Osteocyte (in vitro differentiated cells): ENCODE measurements at regions not wholly inside any gene's neighbourhood (a gene's known extent, or its start where the extent isn't known, plus 50 kb on each side); places are given as distances from the start of the nearest gene placed in this dataset.
A peak's percentile ranks its signal among the peaks of the same experiment; 100 is the strongest.
"Not testable (repeated sequence)": the region's sequence is repeated elsewhere in the genome, so short reads cannot be mapped to it uniquely, and the experiment has no call there.

Experiments
- DNase-seq: peaks from one replicate; pipeline ENCODE4 v3.0.0; 2021; ENCODE audit warnings: mixed read lengths; ENCODE audit not compliant: unreplicated experiment; ENCODE audit errors: extremely low spot score
- H3K27ac Mint-ChIP-seq: one replicate; pipeline ENCODE4 v1.8.0; 2021; ENCODE audit warnings: mild to moderate bottlenecking, mixed read lengths; ENCODE audit not compliant: unreplicated experiment
- H3K27me3 Mint-ChIP-seq: one replicate; pipeline ENCODE4 v1.8.0; 2021; ENCODE audit warnings: mixed read lengths; ENCODE audit not compliant: unreplicated experiment
- H3K36me3 Mint-ChIP-seq: one replicate; pipeline ENCODE4 v1.8.0; 2021; ENCODE audit warnings: mixed read lengths; ENCODE audit not compliant: unreplicated experiment
- H3K4me1 Mint-ChIP-seq: one replicate; pipeline ENCODE4 v1.8.0; 2021; ENCODE audit warnings: mixed read lengths; ENCODE audit not compliant: unreplicated experiment
- H3K4me3 Mint-ChIP-seq: one replicate; pipeline ENCODE4 v1.8.0; 2021; ENCODE audit warnings: mild to moderate bottlenecking, moderate library complexity, mixed read lengths; ENCODE audit not compliant: unreplicated experiment
- H3K9me3 Mint-ChIP-seq: one replicate; pipeline ENCODE4 v1.8.0; 2021; ENCODE audit warnings: mixed read lengths; ENCODE audit not compliant: unreplicated experiment
- TF ChIP-seq, protein P1 (sequence below): fragments of 200-600 bp; sonication (generic); IDR thresholded peaks from 2 replicates; pipeline ENCODE4 v1.5.0; 2021; ENCODE audit warnings: antibody characterized with exemption, mild to moderate bottlenecking, moderate library complexity

DNA sequence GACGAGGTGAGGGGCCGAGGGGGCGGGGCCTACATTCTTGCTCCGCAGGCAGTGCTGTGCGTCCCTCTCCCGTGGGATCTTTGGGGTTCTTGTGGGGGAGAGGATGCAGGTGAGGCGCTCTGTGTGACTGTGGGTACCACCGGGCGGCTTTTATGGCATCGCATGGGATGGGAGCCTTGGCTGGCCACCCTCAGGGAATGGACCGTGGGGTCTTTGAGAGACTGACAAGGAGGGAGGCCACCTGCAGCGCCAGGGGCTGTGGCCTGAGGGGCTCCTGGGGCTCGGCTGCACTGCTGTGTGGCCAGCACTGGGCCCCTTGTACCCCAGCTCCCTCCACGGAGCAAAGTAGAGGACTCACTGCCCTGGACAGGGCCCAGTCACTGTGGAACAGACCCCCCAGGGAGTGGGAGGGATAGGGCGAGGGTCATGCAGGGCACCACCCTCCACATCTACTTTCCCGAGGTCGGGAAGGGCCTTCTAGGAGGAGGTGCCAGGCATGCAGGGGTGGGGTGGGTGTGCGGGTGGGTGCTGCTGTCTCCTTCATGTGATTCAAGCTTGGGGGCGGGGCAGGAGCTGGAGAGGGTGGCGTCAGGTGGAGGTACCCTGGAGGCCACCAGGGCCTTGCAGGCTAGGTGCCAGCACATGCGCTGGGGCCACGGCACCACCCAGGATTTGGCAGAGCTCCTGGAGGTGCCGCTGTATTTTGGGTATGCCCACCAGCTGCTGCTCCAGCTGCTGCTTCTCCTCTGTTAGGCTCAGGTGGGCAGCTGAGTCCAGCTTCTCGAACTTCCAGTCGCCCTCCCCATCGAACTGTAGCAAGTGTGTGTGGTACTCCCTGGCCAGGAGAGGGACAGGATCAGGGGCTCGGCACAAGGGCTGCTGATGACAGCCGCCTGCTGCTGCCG lies 1072.4 kb downstream of the RPIA start:
- DNase-seq, result peak; percentile 88
- no peaks in the 10 kb centered on the region for H3K4me1 Mint-ChIP-seq
- peaks cover 44% of the 10 kb centered on the region for H3K9me3 Mint-ChIP-seq
- no peaks in the 10 kb centered on the region for H3K27me3 Mint-ChIP-seq
- peaks cover 3% of the 10 kb centered on the region for H3K36me3 Mint-ChIP-seq
- H3K27ac Mint-ChIP-seq, result no peak overlapping the region
- TF ChIP-seq, protein P1, sequence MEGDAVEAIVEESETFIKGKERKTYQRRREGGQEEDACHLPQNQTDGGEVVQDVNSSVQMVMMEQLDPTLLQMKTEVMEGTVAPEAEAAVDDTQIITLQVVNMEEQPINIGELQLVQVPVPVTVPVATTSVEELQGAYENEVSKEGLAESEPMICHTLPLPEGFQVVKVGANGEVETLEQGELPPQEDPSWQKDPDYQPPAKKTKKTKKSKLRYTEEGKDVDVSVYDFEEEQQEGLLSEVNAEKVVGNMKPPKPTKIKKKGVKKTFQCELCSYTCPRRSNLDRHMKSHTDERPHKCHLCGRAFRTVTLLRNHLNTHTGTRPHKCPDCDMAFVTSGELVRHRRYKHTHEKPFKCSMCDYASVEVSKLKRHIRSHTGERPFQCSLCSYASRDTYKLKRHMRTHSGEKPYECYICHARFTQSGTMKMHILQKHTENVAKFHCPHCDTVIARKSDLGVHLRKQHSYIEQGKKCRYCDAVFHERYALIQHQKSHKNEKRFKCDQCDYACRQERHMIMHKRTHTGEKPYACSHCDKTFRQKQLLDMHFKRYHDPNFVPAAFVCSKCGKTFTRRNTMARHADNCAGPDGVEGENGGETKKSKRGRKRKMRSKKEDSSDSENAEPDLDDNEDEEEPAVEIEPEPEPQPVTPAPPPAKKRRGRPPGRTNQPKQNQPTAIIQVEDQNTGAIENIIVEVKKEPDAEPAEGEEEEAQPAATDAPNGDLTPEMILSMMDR, result no peak
- no peak overlapping the region for H3K4me3 Mint-ChIP-seq

- not testable (repeated sequence) for H3K4me1 Mint-ChIP-seq, H3K4me3 Mint-ChIP-seq, H3K36me3 Mint-ChIP-seq, H3K27me3 Mint-ChIP-seq, H3K27ac Mint-ChIP-seq
- H3K9me3 Mint-ChIP-seq, result peaks cover 49% of the 10 kb centered on the region
- peak; percentile 87 for DNase-seq
These were observed 1073.3 kb downstream of the RPIA start for GRCh38 chr2:89764571-89765360.

DNA sequence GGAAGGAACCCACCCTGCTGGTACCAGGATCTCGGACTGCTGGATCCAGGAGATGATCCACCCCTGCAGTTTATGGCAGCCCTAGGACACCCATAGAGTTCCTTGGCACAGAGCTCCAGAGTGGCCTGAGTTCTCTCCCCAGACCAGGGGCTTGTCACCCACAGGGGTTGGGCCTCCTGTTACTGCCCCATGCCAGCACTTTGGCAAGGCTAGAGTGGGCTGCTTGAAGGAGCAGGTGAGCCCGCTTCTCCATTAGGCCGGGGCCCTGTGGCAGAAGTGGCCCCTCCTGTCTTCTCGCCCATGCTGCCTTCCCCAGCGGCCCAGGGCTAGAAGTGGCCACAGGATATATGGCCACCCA lies 1073.9 kb downstream of the RPIA start:
- H3K36me3 Mint-ChIP-seq, H3K27ac Mint-ChIP-seq, H3K4me3 Mint-ChIP-seq, H3K4me1 Mint-ChIP-seq, H3K27me3 Mint-ChIP-seq: not testable (repeated sequence)
- peak; percentile 86 for DNase-seq
- H3K9me3 Mint-ChIP-seq, result peaks cover 51% of the 10 kb centered on the region

DNA sequence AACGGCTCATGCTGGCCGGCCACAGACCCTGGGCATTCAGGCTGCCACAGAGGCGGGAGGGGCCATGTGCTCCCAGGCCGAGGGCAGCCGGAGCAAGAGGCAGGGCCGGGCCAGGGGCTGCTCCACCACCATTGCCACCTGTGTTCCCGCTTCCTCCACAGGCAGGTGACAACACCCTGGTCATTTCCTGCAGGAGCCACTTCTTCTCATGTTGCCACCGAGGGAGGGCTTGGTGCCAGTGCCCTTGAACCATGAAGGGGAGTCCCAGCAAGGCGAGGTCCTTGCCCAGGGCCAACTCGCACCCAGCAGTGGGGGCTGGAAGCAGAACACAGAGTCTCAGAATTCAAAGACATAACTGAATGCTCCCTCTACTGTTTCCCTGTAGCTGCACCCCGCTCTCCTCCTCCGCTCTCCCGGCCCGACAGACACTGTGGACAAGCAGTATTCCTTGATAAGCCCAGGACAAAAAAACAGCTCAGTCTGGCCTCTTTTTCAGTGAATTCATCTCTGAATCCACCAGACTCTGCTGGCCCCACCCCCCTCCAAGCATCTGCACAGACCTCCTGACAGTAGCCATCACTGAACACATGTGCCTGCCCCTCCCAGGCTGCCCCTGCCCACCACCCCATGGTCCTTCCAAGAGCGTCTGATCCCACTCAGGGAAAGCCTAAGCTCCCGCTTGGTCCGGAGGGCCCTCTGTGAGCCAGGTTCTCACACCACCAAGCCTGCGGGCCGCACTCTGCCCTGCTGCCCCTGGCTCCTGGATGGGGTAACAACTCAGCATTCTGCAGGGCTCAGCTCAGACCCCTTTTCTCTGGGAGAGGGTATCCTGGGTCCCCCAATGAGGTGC lies 1074.9 kb downstream of the RPIA start:
- H3K9me3 Mint-ChIP-seq, result peaks cover 53% of the 10 kb centered on the region
- H3K4me1 Mint-ChIP-seq, H3K27ac Mint-ChIP-seq, H3K27me3 Mint-ChIP-seq, H3K36me3 Mint-ChIP-seq, H3K4me3 Mint-ChIP-seq: not testable (repeated sequence)
- DNase-seq, result peak; percentile 86

- H3K36me3 Mint-ChIP-seq, H3K27ac Mint-ChIP-seq, H3K4me3 Mint-ChIP-seq, H3K4me1 Mint-ChIP-seq, DNase-seq, H3K27me3 Mint-ChIP-seq: not testable (repeated sequence)
- H3K9me3 Mint-ChIP-seq, result peaks cover 54% of the 10 kb centered on the region
These were observed 1075.6 kb downstream of the RPIA start for GRCh38 chr2:89767058-89767457.

DNA sequence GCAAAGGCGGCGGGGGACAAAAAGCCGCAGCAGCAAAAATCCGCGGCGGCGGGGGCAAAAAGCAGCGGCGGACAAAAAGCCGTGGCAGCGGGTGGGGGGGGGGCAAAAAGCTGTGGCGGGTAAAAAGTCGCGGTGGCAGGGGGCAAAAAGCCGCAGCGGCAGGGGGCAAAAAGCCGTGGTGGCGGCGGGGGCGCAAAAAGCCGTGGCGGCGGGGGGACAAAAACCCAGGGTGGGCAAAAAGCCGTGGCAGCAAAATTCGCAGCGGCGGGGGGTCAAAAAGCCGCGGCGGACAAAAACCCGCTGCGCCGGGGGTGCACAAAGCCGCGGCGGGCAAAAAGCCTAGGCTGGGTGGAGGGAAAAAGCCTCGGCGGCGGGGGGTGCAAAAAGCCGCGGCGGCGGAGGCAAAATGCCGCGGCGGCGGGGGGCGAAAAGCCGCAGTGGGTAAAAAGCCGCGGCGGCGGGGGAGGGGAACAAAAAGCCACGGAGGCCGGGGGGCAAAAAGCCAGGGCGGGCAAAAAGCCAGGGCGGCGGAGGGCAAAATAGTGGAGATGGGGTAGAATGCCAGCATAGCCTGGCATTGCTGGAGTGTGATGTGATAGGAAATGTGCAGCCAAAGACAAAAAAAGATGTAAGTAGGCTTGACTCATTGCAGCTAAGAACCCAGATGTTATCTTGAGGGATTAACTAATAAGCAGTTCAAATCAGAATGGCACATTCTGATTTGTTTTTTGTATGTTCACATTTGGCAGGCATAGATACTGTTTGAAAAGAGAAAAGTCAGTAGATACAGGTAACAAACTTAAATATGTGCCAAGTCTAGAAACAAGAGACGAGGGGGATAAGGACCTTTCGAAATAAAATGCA lies 1076.3 kb downstream of the RPIA start:
- Mint-ChIP-seq H3K36me3 (peaks cover 3% of the 10 kb centered on the region), H3K4me1 (no peaks in the 10 kb centered on the region), H3K4me3 (no peak overlapping the region), H3K27ac (no peak overlapping the region), H3K27me3 (no peaks in the 10 kb centered on the region), H3K9me3 (peaks cover 49% of the 10 kb centered on the region)
- DNase-seq, result peak; percentile 89
- TF ChIP-seq, protein P1, result no peak
